ENCODE measurements at regions not wholly inside any gene's neighbourhood (a gene's known extent, or its start where the extent isn't known, plus 50 kb on each side); places are given as distances from the start of the nearest gene placed in this dataset.
"Not testable (repeated sequence)": the region's sequence is repeated elsewhere in the genome, so short reads cannot be mapped to it uniquely, and the experiment has no call there.

DNA sequence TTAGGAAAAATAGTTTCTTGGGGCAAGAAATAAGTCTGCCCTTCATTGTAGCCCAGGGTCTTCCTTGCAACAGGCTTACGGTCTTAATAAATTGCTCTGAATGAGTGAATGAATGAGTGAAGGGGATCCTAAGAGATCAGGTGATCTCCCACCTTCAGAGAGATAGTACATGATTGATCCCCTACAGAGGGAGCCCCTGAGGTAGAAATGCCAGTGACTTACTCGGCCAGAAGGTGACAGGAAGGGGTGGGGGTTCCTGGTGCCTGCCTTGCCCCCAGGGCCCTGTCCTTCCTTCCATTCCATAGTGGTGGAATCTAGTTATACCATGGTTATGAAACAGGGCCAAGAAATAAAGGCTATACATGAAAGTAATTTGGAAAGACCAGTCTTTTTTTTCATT lies 215.3 kb upstream of the SSTR4 start:
- DNase-seq (ENCODE audit: low read depth), result no peak

DNA sequence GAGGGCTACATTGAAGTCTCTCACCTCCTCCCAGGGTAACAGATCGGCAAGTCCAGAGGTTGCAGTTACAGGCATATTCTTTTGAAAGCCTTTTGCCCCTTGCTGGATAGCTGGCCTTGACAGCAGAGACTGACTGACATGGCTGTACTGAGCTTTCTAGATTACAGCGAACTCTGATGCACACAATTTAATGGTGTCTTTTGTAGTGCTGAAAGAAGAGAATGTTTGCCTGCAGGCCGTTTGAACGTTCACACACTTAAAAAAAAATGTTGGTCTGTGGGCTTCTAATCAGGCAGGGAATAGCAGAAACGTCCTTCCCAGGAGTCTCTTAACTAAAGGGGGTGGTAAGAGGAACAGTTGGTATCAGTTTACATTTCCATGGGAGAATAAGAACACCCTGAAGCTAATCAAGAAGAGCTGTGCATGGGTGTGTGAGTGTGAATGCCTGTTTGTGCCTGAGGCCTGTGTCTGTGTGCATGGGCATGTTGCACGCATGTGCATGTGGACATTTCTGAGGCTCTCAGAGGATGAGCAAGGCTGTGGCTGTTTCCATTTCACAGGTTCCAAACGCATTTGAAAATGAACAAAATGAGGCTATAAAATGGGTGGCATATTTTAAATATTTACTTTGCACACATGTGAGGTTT lies 213.9 kb upstream of the SSTR4 start:
- DNase-seq (ENCODE audit: low read depth), result no peak

DNA sequence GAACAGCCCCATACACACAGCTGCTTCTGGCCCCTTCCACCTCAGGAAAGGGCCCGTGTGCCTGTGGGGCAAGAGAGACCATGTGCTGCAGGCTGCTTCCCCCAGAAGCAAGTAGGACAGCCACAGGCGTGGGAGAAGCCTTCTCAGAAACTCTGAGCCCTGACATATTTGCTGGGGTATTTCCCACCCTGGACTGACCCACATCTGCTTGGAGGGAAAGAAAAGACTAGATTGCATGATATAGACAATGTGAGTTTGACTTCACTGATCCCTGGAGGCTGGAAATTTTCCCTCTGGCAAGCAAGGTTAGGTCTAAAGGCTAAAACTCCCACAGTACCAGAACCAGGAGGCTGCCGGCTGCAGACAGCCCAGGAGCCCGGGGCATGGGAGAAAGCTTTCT lies 213.3 kb upstream of the SSTR4 start:
- no peak for DNase-seq (ENCODE audit: low read depth)

DNA sequence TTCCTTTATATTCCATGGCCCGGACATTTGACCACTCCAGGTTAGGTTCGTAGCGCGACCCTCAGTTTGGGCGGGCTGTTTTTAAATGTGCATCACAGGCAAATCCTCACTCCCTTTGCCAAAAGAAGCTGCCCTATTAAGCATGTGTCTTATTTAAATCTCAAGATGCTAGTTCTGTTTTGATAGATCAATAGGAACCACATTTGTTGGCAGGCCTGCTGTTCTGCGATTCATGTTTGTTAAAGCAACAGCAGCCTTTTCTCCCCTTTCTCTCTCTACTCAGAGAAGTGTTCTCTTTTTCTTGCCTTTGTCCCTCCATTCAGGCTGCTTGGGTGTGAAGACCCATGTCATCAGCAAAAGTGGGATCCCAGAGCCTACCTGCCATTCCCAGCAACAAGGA lies 212.0 kb upstream of the SSTR4 start:
- no peak for DNase-seq (ENCODE audit: low read depth)

DNA sequence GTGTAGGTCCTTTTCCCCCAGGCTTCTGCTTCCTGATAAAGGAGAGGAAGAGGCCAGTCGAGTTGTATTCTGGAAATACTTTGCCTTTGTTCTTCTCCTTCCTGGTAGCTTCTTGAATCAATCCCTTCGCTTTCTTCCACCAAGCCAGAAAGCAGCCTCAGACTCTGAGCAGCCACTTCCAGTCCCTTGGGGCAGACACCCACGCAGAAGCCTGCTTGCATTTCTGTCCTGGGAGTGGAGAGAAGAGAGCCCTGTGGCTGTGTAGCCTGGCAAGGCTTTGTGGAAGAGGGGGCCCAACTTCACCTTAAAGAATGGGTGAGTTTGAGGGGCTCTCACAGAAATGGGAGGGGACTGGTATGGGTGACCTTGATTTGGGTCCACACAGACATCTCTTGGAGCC lies 211.0 kb upstream of the SSTR4 start:
- no peak for DNase-seq (ENCODE audit: low read depth)

DNA sequence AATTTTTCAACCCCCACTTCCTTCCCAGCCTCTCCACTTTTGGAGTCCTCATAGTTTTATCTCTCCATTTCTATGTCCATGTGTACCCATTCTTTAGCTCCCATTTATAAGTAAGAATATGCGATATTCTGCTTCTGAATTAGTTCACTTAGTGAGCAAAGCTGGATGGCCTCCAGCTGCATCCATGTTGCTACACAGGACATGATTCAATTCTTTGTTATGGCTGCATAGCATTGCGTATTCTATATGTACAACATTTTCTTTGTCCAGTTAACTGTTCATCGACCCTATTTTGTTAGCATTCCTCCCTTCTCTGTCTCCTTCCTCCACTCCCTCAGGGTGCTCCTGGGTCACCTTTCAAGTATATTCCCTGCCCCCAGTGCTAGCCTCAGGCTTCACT lies 210.0 kb upstream of the SSTR4 start:
- no peak for DNase-seq (ENCODE audit: low read depth)

DNA sequence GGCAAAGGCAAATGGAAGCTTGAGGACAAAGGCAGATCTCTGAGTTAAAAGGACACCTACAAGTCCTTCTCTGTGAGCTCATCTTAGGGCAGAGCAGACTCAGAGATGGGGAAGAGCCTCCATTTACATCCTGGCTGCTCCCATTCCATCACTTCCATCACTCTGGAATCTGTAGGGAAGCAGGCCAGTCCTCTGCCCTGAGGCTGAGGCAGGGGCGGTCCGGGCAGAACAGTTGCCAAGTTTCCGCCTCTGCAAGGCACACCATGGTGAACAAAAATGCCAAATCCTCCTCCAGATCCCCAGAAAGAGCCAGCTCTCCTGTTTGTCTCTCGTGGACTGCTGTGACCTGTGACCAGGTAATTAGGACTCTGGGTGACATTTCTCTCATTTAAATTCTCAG lies 209.6 kb upstream of the SSTR4 start:
- DNase-seq (ENCODE audit: low read depth), result no peak

DNA sequence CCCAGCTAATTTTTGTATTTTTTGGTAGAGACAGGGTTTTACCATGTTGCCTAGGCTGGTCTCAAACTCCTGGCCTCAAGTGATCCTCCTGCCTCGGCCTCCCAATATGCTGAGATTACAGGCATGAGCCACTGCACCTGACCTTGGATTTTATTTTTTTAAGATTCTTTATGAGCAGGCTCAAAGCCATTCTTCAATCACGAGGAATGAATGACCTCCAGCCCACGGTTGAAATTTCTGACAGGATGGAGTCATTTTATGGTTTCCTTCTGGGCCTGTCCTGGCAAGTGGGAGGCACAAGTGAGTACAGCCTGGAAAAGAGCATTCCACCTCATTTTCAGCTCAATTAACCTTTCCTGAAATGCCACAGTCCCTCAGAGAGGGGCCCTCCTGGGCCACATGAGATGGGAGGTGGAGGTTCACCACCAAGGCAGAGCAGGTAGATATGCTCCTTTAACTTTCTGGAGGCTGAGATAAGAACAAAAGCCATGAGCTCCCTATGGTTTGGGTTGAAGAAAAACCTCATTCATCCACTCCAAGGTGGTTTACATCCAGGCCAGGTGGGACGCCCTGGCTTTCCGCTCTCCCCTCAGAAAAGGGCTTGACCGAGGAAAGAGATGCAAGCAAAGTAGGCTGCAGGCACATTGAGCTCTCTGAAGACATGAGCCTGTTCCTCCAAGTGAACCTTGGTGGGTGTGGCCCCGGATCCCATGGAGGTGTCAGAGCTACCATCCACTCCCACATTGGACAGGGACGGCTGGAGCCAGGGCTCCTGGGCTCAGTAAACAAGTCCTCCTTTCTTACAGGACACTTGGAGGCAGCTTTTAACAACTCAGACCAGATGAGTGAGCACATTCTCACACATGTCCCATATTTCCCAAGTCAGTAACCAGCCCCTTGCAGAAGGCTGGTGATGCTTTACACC lies 208.5 kb upstream of the SSTR4 start:
- no peak for DNase-seq (ENCODE audit: low read depth)

DNA sequence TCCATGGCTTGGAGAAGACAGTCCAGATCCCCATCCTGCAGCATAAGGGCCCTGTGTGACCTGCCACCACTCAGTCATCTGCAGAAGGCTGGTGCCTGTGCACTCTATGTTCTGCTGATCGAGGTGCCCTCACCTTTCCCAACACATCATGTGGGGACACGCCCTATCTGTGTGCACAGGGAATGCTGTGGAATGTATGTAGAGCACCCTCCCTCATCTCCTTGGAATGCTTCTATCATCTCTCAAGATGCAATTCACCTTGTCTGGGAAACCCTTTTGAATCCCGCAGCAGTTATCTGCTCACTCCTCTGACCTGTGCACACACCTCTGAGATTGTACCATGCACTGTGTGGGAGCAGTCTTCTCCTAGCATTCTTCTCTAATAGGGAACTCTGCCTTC lies 207.2 kb upstream of the SSTR4 start:
- no peak for DNase-seq (ENCODE audit: low read depth)

DNA sequence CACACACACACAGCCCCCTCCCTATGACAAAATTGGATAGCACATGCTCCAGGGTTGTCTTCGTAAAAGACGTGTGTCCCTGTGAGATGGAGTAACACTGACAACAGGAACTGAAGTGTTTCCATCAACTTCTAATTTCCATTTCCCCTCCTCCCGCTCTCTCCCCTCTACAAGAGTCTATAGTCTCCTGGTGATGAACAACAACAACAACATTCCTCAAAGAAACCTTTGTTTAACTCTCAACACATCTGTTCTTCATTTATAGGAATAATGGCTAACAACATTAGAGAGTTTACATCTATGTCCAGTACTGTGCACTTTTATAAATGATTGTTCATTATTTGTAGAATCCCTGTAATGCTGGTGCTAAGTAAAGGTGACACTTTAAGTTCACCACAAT lies 205.8 kb upstream of the SSTR4 start:
- no peak for DNase-seq (ENCODE audit: low read depth)

DNA sequence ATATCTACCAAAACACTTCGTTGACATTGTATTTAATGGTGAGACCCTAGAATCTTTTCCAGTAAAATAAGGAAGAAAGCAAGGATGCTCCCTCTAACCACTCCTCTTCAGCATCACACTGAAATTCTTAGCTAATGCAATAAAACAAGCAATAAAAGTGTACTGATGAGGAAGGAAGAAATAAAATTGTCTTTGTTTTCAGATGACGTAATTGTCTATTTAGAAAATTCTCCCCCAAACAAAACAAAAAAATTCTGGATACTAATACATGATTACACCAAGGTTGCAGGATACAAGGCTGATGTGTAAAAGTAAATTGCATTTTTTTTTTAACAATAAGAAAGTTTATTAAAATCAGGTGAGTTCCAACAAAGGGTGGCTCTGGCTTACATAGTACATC lies 205.0 kb upstream of the SSTR4 start:
- DNase-seq (ENCODE audit: low read depth), result no peak

DNA sequence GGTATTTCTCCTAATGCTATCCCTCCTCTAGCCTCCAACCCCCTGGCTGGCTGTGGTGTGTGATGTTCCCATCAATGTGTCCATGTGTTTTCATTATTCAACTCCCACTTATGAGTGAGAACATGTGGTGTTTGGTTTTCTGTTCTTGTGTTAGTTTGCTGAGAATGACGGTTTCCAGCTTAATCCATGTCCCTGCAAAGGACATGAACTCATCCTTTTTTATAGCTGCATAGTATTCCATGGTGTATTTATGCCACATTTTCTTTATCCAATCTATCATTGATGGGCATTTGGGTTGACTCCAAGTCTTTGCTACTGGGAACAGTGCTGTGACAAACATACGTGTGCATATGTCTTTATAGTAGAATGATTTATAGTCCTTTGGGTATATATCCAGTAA lies 204.4 kb upstream of the SSTR4 start:
- not testable (repeated sequence) for DNase-seq (ENCODE audit: low read depth)

DNA sequence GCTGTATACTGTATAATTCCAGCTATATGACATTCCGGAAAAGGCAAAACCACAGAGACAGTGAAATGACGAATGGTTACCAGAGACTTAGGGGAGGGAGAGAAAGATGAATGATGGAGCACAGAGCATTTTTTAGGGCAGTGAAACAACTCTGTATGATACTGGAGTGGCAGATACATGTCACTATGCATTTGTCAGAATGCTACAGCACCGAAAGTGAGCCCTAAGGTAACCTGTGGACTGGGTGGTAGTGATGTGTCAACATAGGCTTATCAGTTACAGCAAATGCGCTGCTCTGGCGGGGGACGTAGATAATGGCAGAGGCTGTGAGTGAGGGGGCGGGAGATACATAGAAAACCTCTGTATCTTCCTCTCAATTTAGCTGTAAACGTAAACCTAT lies 201.3 kb upstream of the SSTR4 start:
- no peak for DNase-seq (ENCODE audit: low read depth)

DNA sequence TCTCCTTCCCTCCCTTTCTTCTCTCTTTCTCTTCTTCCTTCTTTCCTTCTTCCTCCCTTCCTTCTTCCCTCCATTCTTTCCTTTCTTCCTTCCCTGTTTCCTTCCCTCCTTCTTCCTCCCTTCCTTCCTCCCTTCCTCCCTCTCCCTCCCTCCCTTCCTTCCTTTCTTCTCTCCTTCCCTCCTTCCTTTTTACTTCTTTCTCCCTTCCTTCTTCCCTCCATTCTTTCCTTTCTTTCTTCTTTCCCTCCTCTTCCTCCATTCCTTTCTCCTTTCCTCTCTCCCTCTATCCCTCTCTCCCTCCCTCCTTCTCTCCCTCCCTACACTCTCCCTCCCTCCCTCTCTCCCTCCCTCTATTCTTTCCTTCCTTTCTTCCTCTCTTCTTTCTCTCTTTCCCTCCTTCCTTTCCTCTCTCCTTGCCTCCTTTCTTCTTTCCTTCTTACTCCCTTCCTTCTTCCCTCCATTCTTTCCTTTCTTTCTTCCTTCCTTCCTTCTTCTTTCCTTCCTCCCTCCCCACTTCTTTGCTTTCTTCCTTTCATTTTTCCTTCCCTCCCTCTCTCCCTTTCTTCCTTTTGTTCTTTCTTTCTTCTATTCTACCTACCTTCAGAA lies 200.4 kb upstream of the SSTR4 start:
- DNase-seq (ENCODE audit: low read depth), result no peak

DNA sequence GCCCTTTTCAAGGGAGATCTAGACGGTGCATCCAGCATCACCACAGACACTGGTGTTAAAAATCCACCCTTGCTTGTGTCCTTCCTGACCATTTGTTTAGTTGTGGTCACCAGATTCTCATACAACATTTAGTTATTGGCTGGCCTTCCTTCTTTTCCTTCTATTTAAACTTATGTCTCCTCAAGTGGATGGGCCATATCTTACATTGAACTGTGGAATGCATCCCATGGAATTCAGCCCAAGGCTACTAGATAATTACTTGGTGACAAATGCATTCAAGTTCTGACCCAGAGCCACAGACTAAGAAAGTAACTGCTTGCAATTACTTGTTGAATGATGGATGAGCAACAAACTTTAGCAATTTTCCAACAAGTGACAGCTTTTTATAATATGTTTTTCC lies 198.9 kb upstream of the SSTR4 start:
- DNase-seq (ENCODE audit: low read depth), result no peak

DNA sequence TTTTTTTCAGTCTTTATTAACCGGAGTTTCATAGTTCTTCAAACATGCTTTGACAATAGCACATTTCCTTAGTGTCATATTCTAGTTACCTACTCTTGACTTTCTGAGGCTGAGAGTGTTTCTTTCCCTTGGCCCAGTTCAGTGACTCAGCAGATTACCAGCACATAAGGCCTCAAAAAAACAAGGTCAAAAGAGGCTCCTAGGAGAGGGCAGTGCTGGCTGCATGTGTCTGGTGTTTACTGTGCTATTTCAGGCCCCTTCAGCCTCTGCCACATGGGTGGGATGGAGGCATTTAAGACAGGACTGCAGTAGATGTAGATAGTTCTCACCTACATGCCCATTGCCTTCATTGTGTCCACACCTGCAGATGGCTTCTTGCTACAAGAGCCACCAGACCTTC lies 198.2 kb upstream of the SSTR4 start:
- no peak for DNase-seq (ENCODE audit: low read depth)

DNA sequence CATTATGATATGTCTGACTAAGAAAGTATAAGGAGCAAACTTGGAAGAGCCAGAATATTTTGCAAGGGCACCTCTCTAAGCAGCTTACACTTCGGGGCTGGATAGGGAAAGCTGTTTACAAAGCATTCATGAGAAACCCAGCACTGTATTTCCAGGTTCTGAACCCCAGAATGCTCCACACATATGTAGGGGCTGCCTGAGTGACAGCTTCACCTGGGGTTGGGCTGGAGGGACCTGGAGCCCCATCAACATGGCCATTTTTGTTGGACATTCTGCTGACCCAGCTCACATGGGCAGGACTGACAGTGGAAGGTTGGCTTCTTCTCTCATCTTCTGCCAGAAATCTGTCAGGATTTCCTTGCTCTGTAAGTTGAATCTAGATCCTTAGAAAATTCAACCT lies 197.1 kb upstream of the SSTR4 start:
- DNase-seq (ENCODE audit: low read depth), result no peak

DNA sequence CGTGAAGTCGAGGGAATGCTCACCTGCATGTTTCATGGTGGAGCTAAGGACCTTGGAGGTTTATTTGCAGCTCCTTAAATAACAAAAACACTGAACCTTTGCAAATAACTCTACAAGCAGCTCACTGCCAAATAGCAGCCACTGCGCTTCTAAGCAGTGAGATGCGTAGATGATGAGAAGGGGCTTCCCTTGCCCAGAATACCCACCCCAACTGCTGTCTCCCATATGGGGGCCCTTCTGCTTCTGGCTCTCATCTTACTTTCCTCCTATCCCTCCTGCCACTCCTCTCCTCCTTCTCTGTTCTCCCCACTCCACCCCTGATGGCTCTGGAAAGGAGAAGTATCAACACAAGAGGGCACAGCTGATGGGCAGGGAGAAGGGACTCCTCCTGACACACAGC lies 193.3 kb upstream of the SSTR4 start:
- no peak for DNase-seq (ENCODE audit: low read depth)

DNA sequence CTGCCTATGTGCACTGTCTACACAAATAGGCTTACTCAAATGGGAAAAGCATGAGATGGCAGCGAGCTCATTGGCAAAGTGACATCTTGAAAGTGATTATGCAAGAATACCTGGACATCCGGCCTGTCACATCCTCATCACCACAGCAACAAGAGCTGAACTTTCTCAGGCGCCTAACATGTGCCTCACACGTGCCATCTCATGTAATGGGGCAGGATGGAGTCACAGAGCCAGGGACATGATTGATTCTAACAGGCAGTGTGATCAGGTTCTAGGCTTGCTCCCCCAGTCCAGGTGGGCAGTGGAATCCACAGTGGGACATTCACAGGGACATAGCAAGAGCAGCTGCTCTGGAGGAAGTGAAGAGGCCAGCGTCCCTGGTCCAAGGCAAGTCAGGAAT lies 192.3 kb upstream of the SSTR4 start:
- DNase-seq (ENCODE audit: low read depth), result no peak

DNA sequence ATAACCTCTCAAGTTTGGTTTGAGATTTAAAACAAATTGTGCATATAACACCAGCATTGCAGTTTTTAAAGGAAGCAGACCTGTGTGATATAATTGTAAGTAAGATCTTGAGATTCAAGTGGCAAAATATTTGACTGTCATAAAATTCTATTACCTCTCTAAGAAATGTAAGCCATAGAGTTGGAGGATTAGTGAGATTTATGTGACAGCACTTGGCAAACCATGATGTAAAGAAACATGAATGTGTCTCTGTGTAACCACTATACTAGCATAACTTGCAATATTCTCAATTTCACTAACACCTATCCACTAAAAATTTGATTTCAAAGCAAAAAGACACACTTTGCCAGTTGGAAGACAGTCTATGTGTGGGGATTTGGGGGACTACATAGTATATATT lies 190.2 kb upstream of the SSTR4 start:
- no peak for DNase-seq (ENCODE audit: low read depth)

DNA sequence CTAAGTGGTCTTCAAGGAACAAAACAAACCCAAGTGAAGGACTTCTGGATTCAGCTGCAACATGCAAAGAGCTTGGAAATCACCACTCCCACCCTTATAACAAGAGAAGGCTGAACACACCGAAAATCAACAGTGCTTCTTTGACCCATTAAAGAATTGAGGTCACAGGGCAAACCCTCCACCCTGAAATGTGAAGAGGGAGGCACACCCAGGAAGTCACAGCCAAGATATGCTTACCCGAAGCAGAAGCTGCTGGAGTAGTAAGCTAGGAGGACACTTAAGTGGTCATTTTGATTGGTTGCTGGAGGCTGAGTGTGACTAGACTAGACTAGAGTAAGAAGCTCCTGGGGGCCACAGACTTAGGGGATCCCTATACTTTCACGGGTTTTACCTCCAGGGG lies 188.2 kb upstream of the SSTR4 start:
- no peak for DNase-seq (ENCODE audit: low read depth)

DNA sequence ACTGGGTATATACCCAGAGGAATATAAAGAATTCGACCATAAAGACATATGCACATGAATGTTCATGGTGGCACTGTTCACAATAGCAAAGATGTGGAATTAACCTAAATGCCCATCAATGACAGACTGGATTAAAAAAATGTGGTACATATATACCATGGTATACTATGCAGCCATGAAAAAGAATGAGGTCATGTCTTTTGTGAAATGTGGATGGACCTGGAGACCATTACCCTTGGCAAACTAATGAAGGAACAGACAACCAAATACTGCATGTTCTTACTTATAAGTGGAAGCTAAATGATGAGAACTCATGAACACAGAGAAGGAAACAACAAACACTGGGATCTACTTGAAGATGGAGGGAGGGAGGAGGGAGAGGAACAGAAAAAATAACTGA lies 186.7 kb upstream of the SSTR4 start:
- DNase-seq (ENCODE audit: low read depth), result no peak

DNA sequence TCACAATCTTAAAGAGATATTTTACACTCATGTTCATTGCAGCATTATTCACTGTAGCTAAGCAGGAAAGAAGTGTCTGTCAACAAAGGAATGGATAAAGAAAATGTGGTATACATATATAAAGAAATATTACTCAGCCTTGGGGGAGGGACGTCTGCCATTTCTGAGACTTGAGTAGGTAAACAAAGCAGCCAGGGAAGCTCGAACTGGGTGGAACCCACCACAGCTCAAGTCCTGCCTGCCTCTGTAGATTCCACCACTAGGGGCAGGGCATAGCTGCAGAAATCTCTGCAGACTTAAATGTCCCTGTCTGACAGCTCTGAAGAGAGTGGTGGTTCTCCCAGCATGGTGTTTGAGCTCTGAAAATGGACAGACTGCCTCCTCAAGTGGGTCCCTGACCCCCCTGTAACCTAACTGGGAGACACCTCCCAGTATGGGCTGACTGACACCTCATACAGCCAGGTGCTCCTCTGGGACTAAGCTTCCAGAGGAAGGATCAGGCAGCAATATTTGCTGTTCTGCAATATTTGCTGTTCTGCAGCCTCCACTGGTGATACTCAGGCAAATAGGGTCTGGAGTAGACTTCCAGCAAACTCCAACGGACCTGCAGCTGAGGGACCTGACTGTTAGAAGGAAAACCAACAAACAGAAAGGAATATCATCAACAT lies 183.3 kb upstream of the SSTR4 start:
- not testable (repeated sequence) for DNase-seq (ENCODE audit: low read depth)
